Common myeloid progenitor, CD34-positive (primary cell): ENCODE measurements at regions not wholly inside any gene's neighbourhood (a gene's known extent, or its start where the extent isn't known, plus 50 kb on each side); places are given as distances from the start of the nearest gene placed in this dataset.

Experiments
- CTCF ChIA-PET: fragments of 350-600 bp; sonication (Branson Sonifier 250); formaldehyde crosslinking; loops from one replicate; lab custom pipeline; 2021; ENCODE audit warnings: antibody characterized with exemption; lab: Charles Lee
- POLR2A ChIA-PET: fragments of 350-600 bp; sonication (Branson Sonifier 250); formaldehyde crosslinking; loops from one replicate; lab custom pipeline; 2021; ENCODE audit warnings: antibody characterized with exemption; lab: Charles Lee
- DNase-seq, 3 donors: peaks; one replicate each; pipeline versions ENCODE4 v3.0.0 to v3.0.0-alpha.2; 2013
- H3K27ac ChIP-seq, 2 experiments: 1 replicate in 1 of 2; 2 replicates in 1 of 2; pipeline ENCODE4 v1.7.0; 2013; ENCODE audit warnings: inconsistent platforms in 2 of 2, low read length in 2 of 2, mild to moderate bottlenecking in 2 of 2, low read depth in 1 of 2, moderate library complexity in 1 of 2; ENCODE audit not compliant: severe bottlenecking in 2 of 2, insufficient read depth in 1 of 2, poor library complexity in 1 of 2
- H3K27me3 ChIP-seq, 5 experiments: replicated peaks in 2 of 5; 1 replicate in 3 of 5; 2 replicates in 2 of 5; pipeline versions ENCODE4 v1.6.1 to v1.7.0; 2013; ENCODE audit warnings: low read length in 4 of 5, mild to moderate bottlenecking in 2 of 5, moderate library complexity in 2 of 5, inconsistent platforms in 1 of 5; ENCODE audit not compliant: insufficient read depth in 5 of 5, control insufficient read depth in 4 of 5
- H3K36me3 ChIP-seq, 4 experiments: 1 replicate in 2 of 4; 2 replicates in 2 of 4; pipeline versions ENCODE4 v1.6.1 to v1.7.0; 2013; ENCODE audit warnings: low read length in 3 of 4, control low read depth in 1 of 4, mild to moderate bottlenecking in 1 of 4; ENCODE audit not compliant: control insufficient read depth in 4 of 4, insufficient read depth in 4 of 4
- H3K4me1 ChIP-seq, 4 experiments: 1 replicate in 3 of 4; 2 replicates in 1 of 4; pipeline versions ENCODE4 v1.6.1 to v1.7.1; 2013; ENCODE audit warnings: low read length in 3 of 4, mild to moderate bottlenecking in 3 of 4, control low read depth in 1 of 4, inconsistent platforms in 1 of 4, moderate library complexity in 1 of 4; ENCODE audit not compliant: control insufficient read depth in 4 of 4, insufficient read depth in 4 of 4; ENCODE audit errors: control extremely low read depth in 1 of 4
- H3K4me3 ChIP-seq, 7 experiments: 1 replicate in 4 of 7; 2 replicates in 3 of 7; pipeline versions ENCODE4 v1.5.1 to v1.7.0; 2013; ENCODE audit warnings: mild to moderate bottlenecking in 7 of 7, low read length in 6 of 7, moderate library complexity in 6 of 7, inconsistent platforms in 2 of 7, low read depth in 2 of 7, control low read depth in 1 of 7; ENCODE audit not compliant: insufficient read depth in 4 of 7, control insufficient read depth in 1 of 7; ENCODE audit errors: extremely low read depth in 1 of 7
- H3K9me3 ChIP-seq, 5 experiments: 1 replicate in 4 of 5; 2 replicates in 1 of 5; pipeline versions ENCODE4 v1.6.1 to v1.7.1; 2013; ENCODE audit warnings: low read length in 4 of 5, mild to moderate bottlenecking in 2 of 5, inconsistent platforms in 1 of 5, low read depth in 1 of 5, moderate library complexity in 1 of 5; ENCODE audit not compliant: control insufficient read depth in 4 of 5, insufficient read depth in 2 of 5; ENCODE audit errors: control extremely low read depth in 1 of 5
- WGBS: methylation state at CpG from one replicate; pipeline ENCODE4 v1.1.5; 2013; ENCODE audit not compliant: insufficient coverage; 5-methylcytosine and 5-hydroxymethylcytosine counted together

GRCh38 chr7:142556740-142557139 is 192.5 kb upstream of the PRSS1 start:
- no CpG with 5 or more reads among the region's 5 CpGs for WGBS
- Histone ChIP-seq H3K27me3 (no peaks in the 10 kb centered on the region), H3K36me3 (no peaks in the 10 kb centered on the region), H3K27ac (peak overlapping the region; percentile 16 to 67), H3K4me1 (peaks cover 5 to 81% (median 67%) of the 10 kb centered on the region in 4 experiments), H3K4me3 (peak overlapping the region in 1 of 7 experiments; percentile 27), H3K9me3 (no peaks in the 10 kb centered on the region)
- POLR2A ChIA-PET: no interaction called here
- peak; percentile 86 to 93 (median 91) for DNase-seq
- CTCF ChIA-PET: interaction anchor here (0.6 to 3.9 kb wide), 5 partner anchors 12 to 27 kb away, joined by 3 to 30 read pairs (median 3); no protein-coding TSS in a partner anchor

DNA sequence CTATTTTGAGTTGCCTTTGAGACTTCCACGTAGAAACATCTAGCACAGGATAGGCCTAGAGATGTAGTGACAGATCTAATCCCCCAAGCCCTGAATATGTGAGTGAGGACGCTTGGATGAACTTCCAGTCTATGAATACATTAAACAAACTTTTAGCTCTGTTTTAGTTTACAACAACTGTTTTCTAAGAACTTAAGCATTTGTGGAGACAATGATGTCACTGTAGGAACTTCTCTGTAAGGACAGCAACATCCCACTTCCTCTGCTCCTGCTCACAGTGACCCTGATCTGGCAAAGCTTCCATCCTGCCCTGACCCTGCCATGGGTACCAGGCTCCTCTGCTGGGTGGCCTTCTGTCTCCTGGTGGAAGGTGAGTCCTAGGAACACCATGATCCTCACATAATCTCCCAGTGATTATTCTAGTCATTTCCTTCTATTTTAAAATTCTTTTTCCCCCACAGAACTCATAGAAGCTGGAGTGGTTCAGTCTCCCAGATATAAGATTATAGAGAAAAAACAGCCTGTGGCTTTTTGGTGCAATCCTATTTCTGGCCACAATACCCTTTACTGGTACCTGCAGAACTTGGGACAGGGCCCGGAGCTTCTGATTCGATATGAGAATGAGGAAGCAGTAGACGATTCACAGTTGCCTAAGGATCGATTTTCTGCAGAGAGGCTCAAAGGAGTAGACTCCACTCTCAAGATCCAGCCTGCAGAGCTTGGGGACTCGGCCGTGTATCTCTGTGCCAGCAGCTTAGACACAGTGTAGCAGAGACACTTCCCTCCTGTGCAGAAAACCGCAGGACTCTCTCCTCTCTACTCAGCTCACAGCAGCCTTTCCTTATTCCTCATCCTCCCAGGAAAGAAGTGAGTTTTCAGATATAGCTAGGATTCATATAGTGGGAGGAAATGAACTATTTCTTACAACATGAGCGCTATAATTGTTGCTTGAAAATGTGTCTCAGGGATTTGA is 194.4 kb upstream of the PRSS1 start:
- Histone ChIP-seq H3K27ac (no peak overlapping the region), H3K9me3 (no peaks in the 10 kb centered on the region), H3K27me3 (no peaks in the 10 kb centered on the region), H3K36me3 (no peaks in the 10 kb centered on the region), H3K4me3 (peak overlapping the region in 1 of 7 experiments; percentile 12), H3K4me1 (peaks cover 4 to 63% (median 50%) of the 10 kb centered on the region in 4 experiments)
- DNase-seq: peak in 2 of 3 donors; percentile 36 to 47
- WGBS: 40% methylated on average over 5 of the region's 10 CpGs
- ChIA-PET POLR2A (interaction anchor here (0.6 kb wide), 1 partner anchor 28 kb away, joined by 3 read pairs; no protein-coding TSS in a partner anchor), CTCF (interaction anchor here (0.7 to 3.9 kb wide), 17 partner anchors 8 to 142 kb away, joined by 3 to 30 read pairs (median 4); no protein-coding TSS in a partner anchor)

DNA sequence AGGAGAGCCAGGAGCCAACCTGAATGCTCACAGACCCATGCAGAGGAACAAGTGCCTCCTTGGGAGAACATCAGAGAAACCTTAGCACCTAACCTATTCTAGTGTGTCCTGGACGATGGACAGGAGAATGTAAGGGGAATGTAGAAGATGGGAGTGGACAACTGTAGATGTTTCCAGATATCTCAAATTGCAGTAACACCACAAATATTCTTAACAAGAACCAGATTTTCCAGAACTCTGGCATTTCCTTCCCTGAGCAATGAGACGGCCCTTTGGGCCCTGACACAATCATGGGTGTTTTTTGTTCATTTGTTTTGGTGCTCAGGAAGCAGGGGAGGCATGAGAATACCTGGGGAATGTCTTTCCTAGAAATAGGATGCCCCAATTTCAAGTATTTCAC is 196.1 kb upstream of the PRSS1 start:
- Histone ChIP-seq H3K4me3 (no peak overlapping the region), H3K27me3 (no peaks in the 10 kb centered on the region), H3K27ac (no peak overlapping the region), H3K36me3 (no peaks in the 10 kb centered on the region), H3K4me1 (peaks cover 0 to 49% (median 37%) of the 10 kb centered on the region in 4 experiments), H3K9me3 (no peaks in the 10 kb centered on the region)
- no peak for DNase-seq
- no CpG with 5 or more reads among the region's 2 CpGs for WGBS
- CTCF ChIA-PET: interaction anchor here (0.7 to 3.1 kb wide), 5 partner anchors 10 to 71 kb away, joined by 3 to 24 read pairs (median 8); no protein-coding TSS in a partner anchor
- POLR2A ChIA-PET: no interaction called here

- ChIA-PET CTCF (interaction anchor here (1.5 to 5.4 kb wide), 2 partner anchors 13 to 38 kb away, joined by 8 to 38 read pairs; no protein-coding TSS in a partner anchor), POLR2A (no interaction called here)
- no peaks in the 10 kb centered on the region for H3K27me3 ChIP-seq
Measured at GRCh38 chr7:142548978-142549377, 200.3 kb upstream of the PRSS1 start.

DNA sequence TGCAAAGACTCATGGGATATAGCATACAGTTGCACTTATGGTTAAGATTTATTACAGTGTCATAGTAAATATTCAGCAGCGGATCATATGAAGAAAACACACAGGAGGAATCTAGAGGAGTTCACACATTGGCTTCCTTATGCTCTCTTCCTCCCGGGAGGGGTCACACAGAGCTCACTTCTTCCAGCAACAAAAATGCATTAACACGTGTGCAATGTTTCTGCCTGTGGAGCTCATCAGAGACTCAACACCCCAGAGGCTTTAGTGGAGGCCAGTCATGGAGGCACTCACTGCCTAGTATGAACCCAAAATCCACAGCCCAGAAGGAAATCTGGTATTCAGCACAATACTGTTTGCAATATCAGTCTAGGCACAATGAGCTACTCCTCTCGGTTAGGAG is 202.8 kb upstream of the PRSS1 start:
- Histone ChIP-seq H3K9me3 (no peaks in the 10 kb centered on the region), H3K27me3 (no peaks in the 10 kb centered on the region), H3K27ac (no peak overlapping the region), H3K4me1 (peaks cover 0 to 11% (median 8%) of the 10 kb centered on the region in 4 experiments), H3K4me3 (no peak overlapping the region), H3K36me3 (no peaks in the 10 kb centered on the region)
- ChIA-PET POLR2A (no interaction called here), CTCF (interaction anchor here (0.8 to 5.4 kb wide), 11 partner anchors 10 to 244 kb away, joined by 3 to 38 read pairs (median 5); no protein-coding TSS in a partner anchor)
- WGBS: 86% methylated on average over 3 of the region's 4 CpGs
- no peak for DNase-seq

More at GRCh38 chr7:142548978-142549377, 200.3 kb upstream of the PRSS1 start:
- peaks cover 0 to 8% (median 3%) of the 10 kb centered on the region in 4 experiments for H3K4me1 ChIP-seq
- no peaks in the 10 kb centered on the region for H3K36me3 ChIP-seq
- no peak overlapping the region for H3K4me3 ChIP-seq
- DNase-seq: peak in 1 of 3 donors; percentile 34
- no peak overlapping the region for H3K27ac ChIP-seq
- no peaks in the 10 kb centered on the region for H3K9me3 ChIP-seq
- WGBS: no CpG with 5 or more reads among the region's 1 CpG

- Histone ChIP-seq H3K4me1 (peaks cover 0 to 8% (median 6%) of the 10 kb centered on the region in 4 experiments), H3K9me3 (no peaks in the 10 kb centered on the region), H3K27ac (peak overlapping the region in 1 of 2 experiments; percentile 57), H3K4me3 (no peak overlapping the region), H3K27me3 (no peaks in the 10 kb centered on the region), H3K36me3 (no peaks in the 10 kb centered on the region)
- POLR2A ChIA-PET: interaction anchor here (0.7 kb wide), 1 partner anchor 19 kb away, joined by 3 read pairs; no protein-coding TSS in a partner anchor
- CTCF ChIA-PET: interaction anchor here (1.2 to 10.5 kb wide), 8 partner anchors 9 to 52 kb away, joined by 3 to 143 read pairs (median 8); no protein-coding TSS in a partner anchor
- DNase-seq: peak; percentile 60 to 91 (median 90)
- WGBS: 50% methylated on average over 2 of the region's 2 CpGs
Measured at GRCh38 chr7:142542942-142543341, 206.3 kb upstream of the PRSS1 start.
